ENCODE measurements at regions not wholly inside any gene's neighbourhood (a gene's known extent, or its start where the extent isn't known, plus 50 kb on each side); places are given as distances from the start of the nearest gene placed in this dataset.
"Not testable (repeated sequence)": the region's sequence is repeated elsewhere in the genome, so short reads cannot be mapped to it uniquely, and the experiment has no call there.

- DNase-seq (ENCODE audit: low read depth), result no peak
- TF ChIP-seq CTCF (conservative IDR thresholded peaks at IDR 0.05; ENCODE audit: low read depth, low read length), result no peak
- no peak overlapping the region for H3K4me3 ChIP-seq (ENCODE audit: low read length)
These were observed 91.1 kb upstream of the CLPB start for GRCh38 chr11:72525466-72525865.

GRCh38 chr11:72524711-72525110 is 90.4 kb upstream of the CLPB start:
- DNase-seq (ENCODE audit: low read depth), result no peak
- no peak for TF ChIP-seq CTCF (conservative IDR thresholded peaks at IDR 0.05; ENCODE audit: low read depth, low read length)
- H3K4me3 ChIP-seq (ENCODE audit: low read length), result no peak overlapping the region

GRCh38 chr11:72523991-72524390 is 89.7 kb upstream of the CLPB start:
- TF ChIP-seq CTCF (conservative IDR thresholded peaks at IDR 0.05; ENCODE audit: low read depth, low read length), result no peak
- no peak for DNase-seq (ENCODE audit: low read depth)
- no peak overlapping the region for H3K4me3 ChIP-seq (ENCODE audit: low read length)

- H3K4me3 ChIP-seq (ENCODE audit: low read length), result no peak overlapping the region
- DNase-seq (ENCODE audit: low read depth), result no peak
- no peak for TF ChIP-seq CTCF (conservative IDR thresholded peaks at IDR 0.05; ENCODE audit: low read depth, low read length)
These were observed 87.9 kb upstream of the CLPB start for GRCh38 chr11:72522186-72522585.

GRCh38 chr11:72521664-72522063 is 87.3 kb upstream of the CLPB start:
- no peak overlapping the region for H3K4me3 ChIP-seq (ENCODE audit: low read length)
- TF ChIP-seq CTCF (conservative IDR thresholded peaks at IDR 0.05; ENCODE audit: low read depth, low read length), result no peak
- DNase-seq (ENCODE audit: low read depth), result no peak

GRCh38 chr11:72520815-72521214 is 86.5 kb upstream of the CLPB start:
- H3K4me3 ChIP-seq (ENCODE audit: low read length), result no peak overlapping the region
- no peak for TF ChIP-seq CTCF (conservative IDR thresholded peaks at IDR 0.05; ENCODE audit: low read depth, low read length)
- no peak for DNase-seq (ENCODE audit: low read depth)

GRCh38 chr11:72519882-72520281 is 85.6 kb upstream of the CLPB start:
- not testable (repeated sequence) for DNase-seq (ENCODE audit: low read depth); H3K4me3 ChIP-seq (ENCODE audit: low read length)

Measured in retinal pigment epithelial cell (primary cell).